A549 (cell line): ENCODE measurements at regions not wholly inside any gene's neighbourhood (a gene's known extent, or its start where the extent isn't known, plus 50 kb on each side); places are given as distances from the start of the nearest gene placed in this dataset.

Experiments used
- NPAS2 ChIP-seq: fragments of 250-450 bp; sonication (Bioruptor Pico); IDR thresholded peaks from 2 replicates; pipeline ENCODE4 v1.8.0; 2022; ENCODE audit warnings: mild to moderate bottlenecking, moderate library complexity, borderline replicate concordance
- ZC3H11A ChIP-seq: fragments of 450-650 bp; IDR thresholded peaks from 2 replicates; pipeline ENCODE4 v1.6.1; 2014; ENCODE audit warnings: antibody characterized with exemption, mild to moderate bottlenecking
- TF ChIP-seq, protein P1 (sequence below): fragments of >200 bp; sonication (Bioruptor Twin); formaldehyde crosslinking; IDR thresholded peaks from 3 replicates; pipeline ENCODE4 v1.5.1; 2016

- TF ChIP-seq ZC3H11A (no peak), NPAS2 (CRISPR knock-in tag) (no peak)
- TF ChIP-seq, protein P1, sequence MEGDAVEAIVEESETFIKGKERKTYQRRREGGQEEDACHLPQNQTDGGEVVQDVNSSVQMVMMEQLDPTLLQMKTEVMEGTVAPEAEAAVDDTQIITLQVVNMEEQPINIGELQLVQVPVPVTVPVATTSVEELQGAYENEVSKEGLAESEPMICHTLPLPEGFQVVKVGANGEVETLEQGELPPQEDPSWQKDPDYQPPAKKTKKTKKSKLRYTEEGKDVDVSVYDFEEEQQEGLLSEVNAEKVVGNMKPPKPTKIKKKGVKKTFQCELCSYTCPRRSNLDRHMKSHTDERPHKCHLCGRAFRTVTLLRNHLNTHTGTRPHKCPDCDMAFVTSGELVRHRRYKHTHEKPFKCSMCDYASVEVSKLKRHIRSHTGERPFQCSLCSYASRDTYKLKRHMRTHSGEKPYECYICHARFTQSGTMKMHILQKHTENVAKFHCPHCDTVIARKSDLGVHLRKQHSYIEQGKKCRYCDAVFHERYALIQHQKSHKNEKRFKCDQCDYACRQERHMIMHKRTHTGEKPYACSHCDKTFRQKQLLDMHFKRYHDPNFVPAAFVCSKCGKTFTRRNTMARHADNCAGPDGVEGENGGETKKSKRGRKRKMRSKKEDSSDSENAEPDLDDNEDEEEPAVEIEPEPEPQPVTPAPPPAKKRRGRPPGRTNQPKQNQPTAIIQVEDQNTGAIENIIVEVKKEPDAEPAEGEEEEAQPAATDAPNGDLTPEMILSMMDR: no peak
Measured at GRCh38 chr5:17430241-17430640, 67.8 kb upstream of the TAF11L2 start.
